ENCODE measurements at regions not wholly inside any gene's neighbourhood (a gene's known extent, or its start where the extent isn't known, plus 50 kb on each side); places are given as distances from the start of the nearest gene placed in this dataset.
"Not testable (repeated sequence)": the region's sequence is repeated elsewhere in the genome, so short reads cannot be mapped to it uniquely, and the experiment has no call there.

- not testable (repeated sequence) for H3K4me3 ChIP-seq (ENCODE audit: low read depth in 1 of 2, low read length in 2 of 2); H3K9me3 ChIP-seq (ENCODE audit: control insufficient read depth in 1 of 2, low read length in 2 of 2); H3K27ac ChIP-seq (ENCODE audit: low read depth, low read length); H3K36me3 ChIP-seq (ENCODE audit: control insufficient read depth in 1 of 2, insufficient read depth in 2 of 2, low read length in 2 of 2); H3K9ac ChIP-seq (ENCODE audit: low read depth in 1 of 2, low read length in 2 of 2); H3K4me1 ChIP-seq (ENCODE audit: control insufficient read depth in 1 of 2, insufficient read depth in 2 of 2, low read length in 2 of 2); H3K27me3 ChIP-seq (ENCODE audit: control insufficient read depth in 1 of 2, insufficient read depth in 2 of 2, low read length in 2 of 2)
These were observed 242.4 kb downstream of the SKIDA1 start for GRCh38 chr10:21283053-21283452.

GRCh38 chr10:21281765-21282484 is 243.6 kb downstream of the SKIDA1 start:
- H3K36me3 ChIP-seq (ENCODE audit: control insufficient read depth in 1 of 2, insufficient read depth in 2 of 2, low read length in 2 of 2) = no peaks in the 10 kb centered on the region
- no peaks in the 10 kb centered on the region for H3K4me1 ChIP-seq (ENCODE audit: control insufficient read depth in 1 of 2, insufficient read depth in 2 of 2, low read length in 2 of 2)
- H3K9ac ChIP-seq (ENCODE audit: low read depth in 1 of 2, low read length in 2 of 2) = no peak overlapping the region
- no peak overlapping the region for H3K27ac ChIP-seq (ENCODE audit: low read depth, low read length)
- no peak overlapping the region for H3K4me3 ChIP-seq (ENCODE audit: low read depth in 1 of 2, low read length in 2 of 2)
- no peaks in the 10 kb centered on the region for H3K9me3 ChIP-seq (ENCODE audit: control insufficient read depth in 1 of 2, low read length in 2 of 2)
- H3K27me3 ChIP-seq (ENCODE audit: control insufficient read depth in 1 of 2, insufficient read depth in 2 of 2, low read length in 2 of 2) = no peaks in the 10 kb centered on the region

DNA sequence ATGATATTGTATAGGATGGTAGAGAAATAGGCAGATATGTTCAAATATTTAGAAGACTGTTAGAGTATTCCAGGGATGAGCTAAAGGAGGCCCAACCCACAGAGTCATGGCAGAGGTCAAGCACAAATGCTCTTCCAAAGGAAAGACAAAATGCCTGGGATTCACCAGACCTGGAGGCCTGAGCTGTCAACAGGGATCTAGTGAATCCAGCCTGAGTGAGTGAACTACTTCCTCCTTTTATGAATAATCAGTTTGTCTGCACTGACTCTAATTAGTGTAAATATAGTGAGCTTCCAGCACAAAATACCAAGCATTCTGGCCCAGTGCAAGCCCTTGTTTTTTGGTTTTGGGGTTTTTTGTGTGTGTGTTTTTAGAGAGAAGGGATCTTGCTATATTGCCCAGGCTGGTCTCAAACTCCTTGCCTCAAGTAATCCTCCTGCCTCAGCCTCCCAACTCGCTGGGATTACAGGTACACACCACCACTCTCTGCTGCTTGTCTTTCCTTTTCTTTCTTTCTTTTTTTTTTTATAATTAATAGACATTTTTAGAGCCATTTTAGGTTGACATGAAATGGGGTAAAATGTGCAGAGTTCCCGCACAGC is 244.4 kb downstream of the SKIDA1 start:
- H3K27ac ChIP-seq (ENCODE audit: low read depth, low read length) = no peak overlapping the region
- H3K9me3 ChIP-seq (ENCODE audit: control insufficient read depth in 1 of 2, low read length in 2 of 2) = no peaks in the 10 kb centered on the region
- H3K36me3 ChIP-seq (ENCODE audit: control insufficient read depth in 1 of 2, insufficient read depth in 2 of 2, low read length in 2 of 2) = no peaks in the 10 kb centered on the region
- H3K4me1 ChIP-seq (ENCODE audit: control insufficient read depth in 1 of 2, insufficient read depth in 2 of 2, low read length in 2 of 2) = no peaks in the 10 kb centered on the region
- H3K9ac ChIP-seq (ENCODE audit: low read depth in 1 of 2, low read length in 2 of 2) = no peak overlapping the region
- no peak overlapping the region for H3K4me3 ChIP-seq (ENCODE audit: low read depth in 1 of 2, low read length in 2 of 2)
- no peaks in the 10 kb centered on the region for H3K27me3 ChIP-seq (ENCODE audit: control insufficient read depth in 1 of 2, insufficient read depth in 2 of 2, low read length in 2 of 2)

- Histone ChIP-seq H3K9ac (ENCODE audit: low read depth in 1 of 2, low read length in 2 of 2) (no peak overlapping the region), H3K4me1 (ENCODE audit: control insufficient read depth in 1 of 2, insufficient read depth in 2 of 2, low read length in 2 of 2) (no peaks in the 10 kb centered on the region)
These were observed 245.4 kb downstream of the SKIDA1 start for GRCh38 chr10:21280037-21280436.

GRCh38 chr10:21279217-21279575 is 246.3 kb downstream of the SKIDA1 start:
- no peak overlapping the region for H3K27ac ChIP-seq (ENCODE audit: low read depth, low read length)

More at GRCh38 chr10:21280037-21280436, 245.4 kb downstream of the SKIDA1 start:
- Histone ChIP-seq H3K4me3 (ENCODE audit: low read depth in 1 of 2, low read length in 2 of 2) (no peak overlapping the region), H3K9me3 (ENCODE audit: control insufficient read depth in 1 of 2, low read length in 2 of 2) (no peaks in the 10 kb centered on the region), H3K36me3 (ENCODE audit: control insufficient read depth in 1 of 2, insufficient read depth in 2 of 2, low read length in 2 of 2) (no peaks in the 10 kb centered on the region), H3K27ac (ENCODE audit: low read depth, low read length) (no peak overlapping the region), H3K27me3 (ENCODE audit: control insufficient read depth in 1 of 2, insufficient read depth in 2 of 2, low read length in 2 of 2) (no peaks in the 10 kb centered on the region)

DNA sequence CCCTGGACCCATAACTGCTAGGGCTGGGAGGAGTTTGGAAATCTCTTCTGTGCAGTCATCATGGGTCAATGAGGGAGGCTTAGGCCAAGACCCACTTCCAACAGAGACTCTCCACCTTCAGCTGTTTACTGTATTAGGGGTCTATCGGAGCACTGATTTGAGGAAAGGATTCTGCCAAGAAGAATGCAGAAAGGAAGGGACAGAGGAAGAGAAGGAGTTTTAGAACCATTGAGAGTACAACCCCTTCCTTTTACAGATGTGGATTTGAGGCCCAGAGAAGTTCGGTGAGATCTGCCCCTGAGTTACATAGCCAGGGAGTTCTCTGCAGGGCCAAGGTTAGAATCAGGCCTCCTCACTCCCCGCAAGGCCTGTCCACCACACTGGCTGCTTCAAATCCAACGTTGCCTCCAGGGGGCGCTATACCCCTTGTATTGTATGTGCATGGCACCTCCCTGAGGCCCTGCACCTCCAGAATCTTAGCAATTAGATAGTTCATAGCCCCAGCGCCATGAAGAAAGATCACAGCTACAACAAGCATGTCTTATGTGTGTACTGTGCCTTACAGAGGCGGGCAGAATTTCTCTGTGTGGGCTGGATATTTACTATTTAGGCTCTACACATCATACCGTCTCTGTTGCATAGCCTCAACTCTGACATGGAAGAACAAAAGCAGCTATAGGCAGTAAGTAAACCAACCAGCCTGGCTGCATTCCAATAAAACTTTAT is 246.8 kb downstream of the SKIDA1 start:
- Histone ChIP-seq H3K9me3 (ENCODE audit: control insufficient read depth in 1 of 2, low read length in 2 of 2) (no peaks in the 10 kb centered on the region), H3K4me1 (ENCODE audit: control insufficient read depth in 1 of 2, insufficient read depth in 2 of 2, low read length in 2 of 2) (no peaks in the 10 kb centered on the region), H3K9ac (ENCODE audit: low read depth in 1 of 2, low read length in 2 of 2) (no peak overlapping the region), H3K36me3 (ENCODE audit: control insufficient read depth in 1 of 2, insufficient read depth in 2 of 2, low read length in 2 of 2) (no peaks in the 10 kb centered on the region), H3K4me3 (ENCODE audit: low read depth in 1 of 2, low read length in 2 of 2) (no peak overlapping the region), H3K27me3 (ENCODE audit: control insufficient read depth in 1 of 2, insufficient read depth in 2 of 2, low read length in 2 of 2) (no peaks in the 10 kb centered on the region), H3K27ac (ENCODE audit: low read depth, low read length) (no peak overlapping the region)

More at GRCh38 chr10:21279217-21279575, 246.3 kb downstream of the SKIDA1 start:
- H3K36me3 ChIP-seq (ENCODE audit: control insufficient read depth in 1 of 2, insufficient read depth in 2 of 2, low read length in 2 of 2) = no peaks in the 10 kb centered on the region
- no peaks in the 10 kb centered on the region for H3K27me3 ChIP-seq (ENCODE audit: control insufficient read depth in 1 of 2, insufficient read depth in 2 of 2, low read length in 2 of 2)
- no peak overlapping the region for H3K9ac ChIP-seq (ENCODE audit: low read depth in 1 of 2, low read length in 2 of 2)
- no peaks in the 10 kb centered on the region for H3K4me1 ChIP-seq (ENCODE audit: control insufficient read depth in 1 of 2, insufficient read depth in 2 of 2, low read length in 2 of 2)
- H3K4me3 ChIP-seq (ENCODE audit: low read depth in 1 of 2, low read length in 2 of 2) = no peak overlapping the region
- H3K9me3 ChIP-seq (ENCODE audit: control insufficient read depth in 1 of 2, low read length in 2 of 2) = no peaks in the 10 kb centered on the region

GRCh38 chr10:21273400-21273968 is 252.0 kb downstream of the SKIDA1 start:
- H3K36me3 ChIP-seq (ENCODE audit: control insufficient read depth in 1 of 2, insufficient read depth in 2 of 2, low read length in 2 of 2) = no peaks in the 10 kb centered on the region
- H3K4me1 ChIP-seq (ENCODE audit: control insufficient read depth in 1 of 2, insufficient read depth in 2 of 2, low read length in 2 of 2) = no peaks in the 10 kb centered on the region
- no peaks in the 10 kb centered on the region for H3K27me3 ChIP-seq (ENCODE audit: control insufficient read depth in 1 of 2, insufficient read depth in 2 of 2, low read length in 2 of 2)
- no peak overlapping the region for H3K4me3 ChIP-seq (ENCODE audit: low read depth in 1 of 2, low read length in 2 of 2)
- H3K27ac ChIP-seq (ENCODE audit: low read depth, low read length) = no peak overlapping the region
- no peaks in the 10 kb centered on the region for H3K9me3 ChIP-seq (ENCODE audit: control insufficient read depth in 1 of 2, low read length in 2 of 2)
- no peak overlapping the region for H3K9ac ChIP-seq (ENCODE audit: low read depth in 1 of 2, low read length in 2 of 2)

- H3K9ac ChIP-seq (ENCODE audit: low read depth in 1 of 2, low read length in 2 of 2) = no peak overlapping the region
- no peak overlapping the region for H3K4me3 ChIP-seq (ENCODE audit: low read depth in 1 of 2, low read length in 2 of 2)
- no peaks in the 10 kb centered on the region for H3K9me3 ChIP-seq (ENCODE audit: control insufficient read depth in 1 of 2, low read length in 2 of 2)
- H3K27ac ChIP-seq (ENCODE audit: low read depth, low read length) = no peak overlapping the region
- H3K27me3 ChIP-seq (ENCODE audit: control insufficient read depth in 1 of 2, insufficient read depth in 2 of 2, low read length in 2 of 2) = no peaks in the 10 kb centered on the region
- H3K36me3 ChIP-seq (ENCODE audit: control insufficient read depth in 1 of 2, insufficient read depth in 2 of 2, low read length in 2 of 2) = no peaks in the 10 kb centered on the region
- no peaks in the 10 kb centered on the region for H3K4me1 ChIP-seq (ENCODE audit: control insufficient read depth in 1 of 2, insufficient read depth in 2 of 2, low read length in 2 of 2)
These were observed 252.7 kb downstream of the SKIDA1 start for GRCh38 chr10:21272643-21273399.

GRCh38 chr10:21270976-21271375 is 254.5 kb downstream of the SKIDA1 start:
- H3K9ac ChIP-seq (ENCODE audit: low read depth in 1 of 2, low read length in 2 of 2) = no peak overlapping the region
- H3K9me3 ChIP-seq (ENCODE audit: control insufficient read depth in 1 of 2, low read length in 2 of 2) = no peaks in the 10 kb centered on the region
- H3K27me3 ChIP-seq (ENCODE audit: control insufficient read depth in 1 of 2, insufficient read depth in 2 of 2, low read length in 2 of 2) = no peaks in the 10 kb centered on the region
- H3K36me3 ChIP-seq (ENCODE audit: control insufficient read depth in 1 of 2, insufficient read depth in 2 of 2, low read length in 2 of 2) = no peaks in the 10 kb centered on the region
- no peaks in the 10 kb centered on the region for H3K4me1 ChIP-seq (ENCODE audit: control insufficient read depth in 1 of 2, insufficient read depth in 2 of 2, low read length in 2 of 2)
- no peak overlapping the region for H3K4me3 ChIP-seq (ENCODE audit: low read depth in 1 of 2, low read length in 2 of 2)
- H3K27ac ChIP-seq (ENCODE audit: low read depth, low read length) = no peak overlapping the region

Data from duodenal mucosa (tissue), 2 donors.